ENCODE measurements at regions not wholly inside any gene's neighbourhood (a gene's known extent, or its start where the extent isn't known, plus 50 kb on each side); places are given as distances from the start of the nearest gene placed in this dataset.

- intact Hi-C loops (cut with micrococcal nuclease) = no loop called here
- Mint-ChIP-seq H3K36me3 (ENCODE audit: low read depth) (no peaks in the 10 kb centered on the region), H3K27ac (no peak overlapping the region), H3K27me3 (ENCODE audit: low read depth) (no peaks in the 10 kb centered on the region), H3K4me3 (no peak overlapping the region), H3K9me3 (peaks cover 3% of the 10 kb centered on the region), H3K4me1 (ENCODE audit: low read depth) (no peaks in the 10 kb centered on the region)
- DNase-seq = no peak
- CTCF ChIA-PET = no interaction called here
Measured at GRCh38 chr20:11712639-11713160, 205.0 kb upstream of the BTBD3 start.

GRCh38 chr20:11714886-11715285, 202.8 kb upstream of the BTBD3 start:
- Mint-ChIP-seq H3K4me1 (ENCODE audit: low read depth) (no peaks in the 10 kb centered on the region), H3K4me3 (no peak overlapping the region), H3K27ac (no peak overlapping the region), H3K36me3 (ENCODE audit: low read depth) (no peaks in the 10 kb centered on the region), H3K27me3 (ENCODE audit: low read depth) (peaks cover 5% of the 10 kb centered on the region), H3K9me3 (peaks cover 1% of the 10 kb centered on the region)
- CTCF ChIA-PET = no interaction called here
- intact Hi-C loops (cut with micrococcal nuclease) = no loop called here
- DNase-seq = no peak

GRCh38 chr20:11716239-11716944, 201.3 kb upstream of the BTBD3 start:
- CTCF ChIA-PET = no interaction called here
- intact Hi-C loops (cut with micrococcal nuclease) = no loop called here
- H3K36me3 Mint-ChIP-seq (ENCODE audit: low read depth) = no peaks in the 10 kb centered on the region
- H3K9me3 Mint-ChIP-seq = peaks cover 1% of the 10 kb centered on the region
- H3K27me3 Mint-ChIP-seq (ENCODE audit: low read depth) = peaks cover 5% of the 10 kb centered on the region
- no peaks in the 10 kb centered on the region for H3K4me1 Mint-ChIP-seq (ENCODE audit: low read depth)
- no peak overlapping the region for H3K27ac Mint-ChIP-seq
- no peak for DNase-seq
- H3K4me3 Mint-ChIP-seq = no peak overlapping the region

- intact Hi-C loops (cut with micrococcal nuclease) = no loop called here
- no peak overlapping the region for H3K4me3 Mint-ChIP-seq
Measured at GRCh38 chr20:11716945-11717248, 200.8 kb upstream of the BTBD3 start.

GRCh38 chr20:11717562-11717961, 200.1 kb upstream of the BTBD3 start:
- Mint-ChIP-seq H3K4me3 (no peak overlapping the region), H3K4me1 (ENCODE audit: low read depth) (no peaks in the 10 kb centered on the region), H3K36me3 (ENCODE audit: low read depth) (no peaks in the 10 kb centered on the region), H3K9me3 (peaks cover 1% of the 10 kb centered on the region), H3K27ac (no peak overlapping the region), H3K27me3 (ENCODE audit: low read depth) (peaks cover 5% of the 10 kb centered on the region)
- no peak for DNase-seq
- CTCF ChIA-PET = no interaction called here
- intact Hi-C loops (cut with micrococcal nuclease) = no loop called here

More at GRCh38 chr20:11716945-11717248, 200.8 kb upstream of the BTBD3 start:
- Mint-ChIP-seq H3K9me3 (peaks cover 1% of the 10 kb centered on the region), H3K36me3 (ENCODE audit: low read depth) (no peaks in the 10 kb centered on the region), H3K27me3 (ENCODE audit: low read depth) (peaks cover 5% of the 10 kb centered on the region), H3K27ac (no peak overlapping the region), H3K4me1 (ENCODE audit: low read depth) (no peaks in the 10 kb centered on the region)
- CTCF ChIA-PET = no interaction called here
- no peak for DNase-seq

- no peak for DNase-seq
- H3K9me3 Mint-ChIP-seq = peaks cover 1% of the 10 kb centered on the region
Measured at GRCh38 chr20:11718474-11719094, 199.1 kb upstream of the BTBD3 start.

GRCh38 chr20:11719153-11719552, 198.5 kb upstream of the BTBD3 start:
- Mint-ChIP-seq H3K4me3 (no peak overlapping the region), H3K36me3 (ENCODE audit: low read depth) (no peaks in the 10 kb centered on the region), H3K27me3 (ENCODE audit: low read depth) (peaks cover 5% of the 10 kb centered on the region), H3K9me3 (peaks cover 1% of the 10 kb centered on the region), H3K4me1 (ENCODE audit: low read depth) (no peaks in the 10 kb centered on the region), H3K27ac (no peak overlapping the region)
- DNase-seq = no peak
- CTCF ChIA-PET = no interaction called here
- intact Hi-C loops (cut with micrococcal nuclease) = no loop called here

More at GRCh38 chr20:11718474-11719094, 199.1 kb upstream of the BTBD3 start:
- H3K36me3 Mint-ChIP-seq (ENCODE audit: low read depth) = no peaks in the 10 kb centered on the region
- no peak overlapping the region for H3K27ac Mint-ChIP-seq
- CTCF ChIA-PET = no interaction called here
- peaks cover 5% of the 10 kb centered on the region for H3K27me3 Mint-ChIP-seq (ENCODE audit: low read depth)
- H3K4me3 Mint-ChIP-seq = no peak overlapping the region
- intact Hi-C loops (cut with micrococcal nuclease) = no loop called here
- no peaks in the 10 kb centered on the region for H3K4me1 Mint-ChIP-seq (ENCODE audit: low read depth)

GRCh38 chr20:11721411-11721810, 196.3 kb upstream of the BTBD3 start:
- Mint-ChIP-seq H3K36me3 (ENCODE audit: low read depth) (no peaks in the 10 kb centered on the region), H3K4me1 (ENCODE audit: low read depth) (no peaks in the 10 kb centered on the region), H3K9me3 (no peaks in the 10 kb centered on the region), H3K4me3 (no peak overlapping the region), H3K27me3 (ENCODE audit: low read depth) (peaks cover 5% of the 10 kb centered on the region), H3K27ac (no peak overlapping the region)
- intact Hi-C loops (cut with micrococcal nuclease) = no loop called here
- CTCF ChIA-PET = interaction anchor here (1.4 kb wide), 1 partner anchor 14 kb away, joined by 4 read pairs; no protein-coding TSS in a partner anchor
- DNase-seq = no peak

GRCh38 chr20:11724097-11724496, 193.6 kb upstream of the BTBD3 start:
- intact Hi-C loops (cut with micrococcal nuclease) = no loop called here
- DNase-seq = no peak
- Mint-ChIP-seq H3K9me3 (peaks cover 2% of the 10 kb centered on the region), H3K4me3 (no peak overlapping the region), H3K4me1 (ENCODE audit: low read depth) (no peaks in the 10 kb centered on the region), H3K36me3 (ENCODE audit: low read depth) (no peaks in the 10 kb centered on the region), H3K27me3 (ENCODE audit: low read depth) (peaks cover 2% of the 10 kb centered on the region), H3K27ac (no peak overlapping the region)
- CTCF ChIA-PET = no interaction called here

GRCh38 chr20:11726026-11726425, 191.7 kb upstream of the BTBD3 start:
- CTCF ChIA-PET = interaction anchor here (0.6 kb wide), 1 partner anchor 813 kb away, joined by 3 read pairs; no protein-coding TSS in a partner anchor

GRCh38 chr20:11727708-11728107, 190.0 kb upstream of the BTBD3 start:
- Mint-ChIP-seq H3K9me3 (peaks cover 10% of the 10 kb centered on the region), H3K4me1 (ENCODE audit: low read depth) (no peaks in the 10 kb centered on the region), H3K27me3 (ENCODE audit: low read depth) (no peaks in the 10 kb centered on the region), H3K27ac (no peak overlapping the region), H3K36me3 (ENCODE audit: low read depth) (no peaks in the 10 kb centered on the region), H3K4me3 (no peak overlapping the region)
- no peak for DNase-seq
- CTCF ChIA-PET = no interaction called here
- intact Hi-C loops (cut with micrococcal nuclease) = no loop called here

More at GRCh38 chr20:11726026-11726425, 191.7 kb upstream of the BTBD3 start:
- no peaks in the 10 kb centered on the region for H3K36me3 Mint-ChIP-seq (ENCODE audit: low read depth)
- no peak for DNase-seq
- no peaks in the 10 kb centered on the region for H3K27me3 Mint-ChIP-seq (ENCODE audit: low read depth)
- no peak overlapping the region for H3K4me3 Mint-ChIP-seq
- no peak overlapping the region for H3K27ac Mint-ChIP-seq
- H3K4me1 Mint-ChIP-seq (ENCODE audit: low read depth) = no peaks in the 10 kb centered on the region
- intact Hi-C loops (cut with micrococcal nuclease) = no loop called here
- H3K9me3 Mint-ChIP-seq = peaks cover 7% of the 10 kb centered on the region

- Mint-ChIP-seq H3K4me1 (ENCODE audit: low read depth) (no peaks in the 10 kb centered on the region), H3K27ac (no peak overlapping the region), H3K4me3 (no peak overlapping the region)
Measured at GRCh38 chr20:11728937-11729336, 188.8 kb upstream of the BTBD3 start.

GRCh38 chr20:11729806-11730205, 187.9 kb upstream of the BTBD3 start:
- Mint-ChIP-seq H3K36me3 (ENCODE audit: low read depth) (no peaks in the 10 kb centered on the region), H3K4me3 (no peak overlapping the region), H3K4me1 (ENCODE audit: low read depth) (no peaks in the 10 kb centered on the region), H3K9me3 (peaks cover 14% of the 10 kb centered on the region), H3K27me3 (ENCODE audit: low read depth) (no peaks in the 10 kb centered on the region), H3K27ac (no peak overlapping the region)
- CTCF ChIA-PET = no interaction called here
- DNase-seq = no peak
- intact Hi-C loops (cut with micrococcal nuclease) = no loop called here

More at GRCh38 chr20:11728937-11729336, 188.8 kb upstream of the BTBD3 start:
- intact Hi-C loops (cut with micrococcal nuclease) = no loop called here
- Mint-ChIP-seq H3K36me3 (ENCODE audit: low read depth) (no peaks in the 10 kb centered on the region), H3K9me3 (peaks cover 14% of the 10 kb centered on the region), H3K27me3 (ENCODE audit: low read depth) (no peaks in the 10 kb centered on the region)
- CTCF ChIA-PET = no interaction called here
- DNase-seq = no peak

All from activated naive CD4-positive, alpha-beta T cell treated with anti-CD3 and anti-CD28 coated beads for 36 hours (primary cell).